HG02642 (cell line): ENCODE measurements at regions not wholly inside any gene's neighbourhood (a gene's known extent, or its start where the extent isn't known, plus 50 kb on each side); places are given as distances from the start of the nearest gene placed in this dataset.

Experiments
- ATAC-seq: cut with Tn5 transposase; IDR thresholded peaks from one replicate; pipeline ENCODE4 v1.9.1; 2021; ENCODE audit warnings: mild to moderate bottlenecking; ENCODE audit not compliant: unreplicated experiment, poor library complexity

- no peak for ATAC-seq
Observed at GRCh38 chr12:58787021-58787760, 133.1 kb downstream of the LRIG3 start.

- ATAC-seq = no peak
Observed at GRCh38 chr12:58794859-58795258, 125.4 kb downstream of the LRIG3 start.

DNA sequence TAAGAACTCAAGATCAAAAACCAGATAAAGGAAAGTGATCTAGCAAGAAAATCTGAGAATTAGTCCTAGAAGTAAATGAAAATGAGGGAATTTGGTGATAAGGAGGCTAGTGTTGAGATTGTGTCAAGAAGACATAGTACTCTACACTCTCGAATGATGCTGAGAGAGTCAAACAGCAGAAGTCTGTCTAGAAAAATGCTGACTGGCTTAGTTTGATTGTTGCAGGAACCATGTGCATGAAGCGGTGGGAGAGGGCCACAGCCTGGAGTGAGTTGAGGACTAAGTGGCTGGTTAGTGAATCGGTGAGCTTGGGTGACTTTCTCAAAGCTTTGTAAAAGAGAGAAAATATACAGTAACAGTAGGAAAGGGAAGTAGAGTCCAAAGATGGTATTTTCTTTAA is 124.5 kb downstream of the LRIG3 start:
- no peak for ATAC-seq

- ATAC-seq = no peak
Observed at GRCh38 chr12:58801986-58802385, 118.3 kb downstream of the LRIG3 start.

- ATAC-seq = no peak
Observed at GRCh38 chr12:58803908-58804307, 116.4 kb downstream of the LRIG3 start.

GRCh38 chr12:58804749-58805148 is 115.6 kb downstream of the LRIG3 start:
- ATAC-seq = peak; percentile 88

DNA sequence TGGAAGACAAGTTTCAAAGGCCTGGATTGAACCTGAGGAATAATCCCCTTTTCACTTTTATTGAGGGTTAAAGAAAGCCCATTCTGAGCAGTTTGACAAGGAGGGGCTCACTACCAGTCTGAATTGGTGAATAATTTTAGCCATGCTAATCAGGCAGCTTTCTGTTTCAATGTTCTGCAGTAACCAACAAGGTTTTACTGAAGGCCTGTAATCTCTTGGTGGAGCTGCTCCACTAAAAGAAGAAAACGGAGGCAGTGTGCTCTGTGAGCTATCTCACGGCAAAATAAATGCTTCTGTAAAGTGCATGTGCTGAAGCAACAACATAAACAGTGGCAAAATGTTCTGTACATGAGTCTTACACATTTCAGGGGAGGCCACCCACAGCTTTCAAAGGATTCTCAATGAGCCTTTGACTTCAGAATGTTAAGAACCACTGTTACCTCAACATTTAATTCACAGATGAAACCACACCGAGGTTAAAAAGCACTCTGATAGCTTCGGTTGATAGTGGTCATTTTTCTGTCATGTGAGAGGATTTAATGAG is 111.2 kb downstream of the LRIG3 start:
- no peak for ATAC-seq

DNA sequence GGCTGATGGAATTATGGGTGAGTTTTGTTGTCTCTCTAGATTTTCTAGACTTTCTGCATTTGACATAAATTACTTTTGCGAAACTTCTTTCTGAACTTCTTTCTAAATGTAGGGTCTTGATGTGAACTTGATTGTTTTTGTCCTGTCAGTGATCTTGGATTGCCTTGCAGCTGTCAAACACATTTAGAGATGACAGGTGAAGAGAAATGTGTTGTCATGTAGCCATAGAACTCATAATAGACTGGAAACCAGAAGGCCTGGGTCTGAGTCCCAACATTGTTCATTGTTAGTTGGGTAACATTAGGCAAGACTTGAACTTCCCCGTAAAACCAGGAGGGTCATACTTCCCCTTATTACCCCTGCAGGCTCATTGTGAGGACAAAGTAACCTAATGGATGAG is 109.0 kb downstream of the LRIG3 start:
- ATAC-seq = no peak

DNA sequence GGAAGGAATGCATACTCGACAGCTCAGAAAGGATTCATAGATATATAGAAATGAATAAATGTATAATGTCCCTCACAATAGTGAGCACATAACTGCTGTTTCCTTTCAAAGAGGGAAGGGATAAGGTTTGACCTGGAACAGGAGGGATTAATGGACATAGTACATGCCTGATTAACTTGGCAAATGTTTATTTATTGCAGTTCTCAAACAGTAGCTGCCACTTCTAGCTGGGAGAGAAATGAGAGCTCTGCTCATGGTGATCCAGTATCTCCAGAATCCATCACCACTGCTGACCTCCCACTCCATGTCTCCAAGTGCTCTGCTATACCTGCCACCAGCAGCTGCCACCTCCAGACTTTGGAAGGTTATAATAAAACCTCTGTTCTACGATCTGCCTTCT is 108.1 kb downstream of the LRIG3 start:
- no peak for ATAC-seq

DNA sequence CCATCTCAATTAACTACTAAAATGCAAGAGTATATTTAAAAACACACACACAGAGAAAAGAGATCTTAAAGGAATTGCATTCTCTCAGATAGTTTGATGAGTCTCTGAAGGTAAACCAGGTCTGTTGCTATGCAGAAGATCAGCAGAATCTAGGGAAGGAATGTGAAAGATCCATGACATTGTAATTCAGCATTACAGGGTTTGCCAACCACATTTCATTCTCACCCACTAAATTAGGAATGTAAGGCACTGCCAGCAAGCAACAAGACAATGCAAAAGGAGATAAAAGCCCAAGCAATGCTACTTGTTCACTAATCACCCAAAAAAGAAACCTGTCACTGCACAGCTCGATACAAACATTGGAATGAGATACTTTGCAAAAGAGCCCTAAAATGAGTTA is 106.3 kb downstream of the LRIG3 start:
- ATAC-seq = no peak

- ATAC-seq = no peak
Observed at GRCh38 chr12:58815235-58815634, 105.1 kb downstream of the LRIG3 start.

- no peak for ATAC-seq
Observed at GRCh38 chr12:58818546-58818945, 101.8 kb downstream of the LRIG3 start.

- no peak for ATAC-seq
Observed at GRCh38 chr12:58819345-58819744, 101.0 kb downstream of the LRIG3 start.

DNA sequence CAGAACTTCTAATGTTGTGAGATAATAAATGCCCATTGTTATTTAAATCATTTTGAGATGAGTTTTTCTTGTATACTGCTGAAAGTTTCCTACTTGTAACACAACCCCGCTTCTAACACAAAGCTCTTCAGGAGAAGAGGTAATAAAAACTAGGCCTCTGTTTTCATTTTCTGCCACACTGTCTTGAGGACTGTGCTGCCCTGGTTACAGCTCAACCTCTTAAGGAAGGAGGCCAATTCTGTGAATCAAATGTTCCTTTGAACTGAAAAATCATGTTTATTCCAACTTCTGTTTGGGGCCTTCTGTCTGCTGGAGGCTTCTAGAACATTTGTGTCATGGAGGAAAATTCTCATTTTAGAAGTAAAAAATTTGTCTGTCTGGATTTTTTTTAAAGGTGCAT is 100.3 kb downstream of the LRIG3 start:
- ATAC-seq = no peak
